SK-N-SH (cell line): ENCODE measurements at regions not wholly inside any gene's neighbourhood (a gene's known extent, or its start where the extent isn't known, plus 50 kb on each side); places are given as distances from the start of the nearest gene placed in this dataset.

Experiments
- CTCF ChIA-PET: fragments of 300-600, 350-600 bp; formaldehyde crosslinking; extraction: SDS; loops from one replicate; lab custom pipeline; 2021; lab: Yijun Ruan, JAX
- POLR2A ChIA-PET: fragments of 350-600 bp; sonication (Branson Sonifier 250); formaldehyde crosslinking; extraction: SDS; loops from one replicate; lab custom pipeline; 2020; ENCODE audit warnings: antibody characterized with exemption, inconsistent platforms; lab: Yijun Ruan, JAX
- DNase-seq: peaks from one replicate; pipeline ENCODE4 v3.0.0; 2012
- H2AFZ ChIP-seq: fragments of 200-600 bp; sonication (generic); 2 replicates; pipeline ENCODE4 v1.8.1; 2016; ENCODE audit warnings: antibody characterized with exemption, mild to moderate bottlenecking, low read depth
- H3F3A ChIP-seq: fragments of 200-600 bp; sonication (generic); replicated peaks from 2 replicates; pipeline ENCODE3; 2016; ENCODE audit warnings: antibody characterized with exemption, mild to moderate bottlenecking; ENCODE audit not compliant: insufficient read depth
- H3K27ac ChIP-seq, 2 experiments: fragments of 200-500 bp in 1 of 2; fragments of 200-600 bp in 1 of 2; sonication (Bioruptor generic) in 1 of 2; sonication (generic), shearing (Covaris generic) in 1 of 2; 2 replicates each; pipeline versions ENCODE4 v1.5.1 to v1.6.1; 2014 to 2016; ENCODE audit warnings: low read depth in 2 of 2, inconsistent platforms in 1 of 2, low read length in 1 of 2, mild to moderate bottlenecking in 1 of 2, mixed read lengths in 1 of 2
- H3K27me3 ChIP-seq: fragments of 200-600 bp; sonication (generic), shearing (Covaris generic); 2 replicates; pipeline ENCODE4 v1.6.1; 2016; ENCODE audit warnings: mixed run types; ENCODE audit not compliant: insufficient read depth
- H3K36me3 ChIP-seq, 2 experiments: fragments of 200-500 bp in 1 of 2; fragments of 200-600 bp in 1 of 2; sonication (Bioruptor generic) in 1 of 2; sonication (generic) in 1 of 2; replicated peaks in 1 of 2; 2 replicates each; pipeline versions ENCODE3 to v1.5.1; 2014 to 2016; ENCODE audit warnings: low read length in 1 of 2, mild to moderate bottlenecking in 1 of 2; ENCODE audit not compliant: insufficient read depth in 2 of 2, control insufficient read depth in 1 of 2
- H3K4me1 ChIP-seq, 2 experiments: fragments of 200-500 bp in 1 of 2; fragments of 200-600 bp in 1 of 2; sonication (Bioruptor generic) in 1 of 2; sonication (generic), shearing (Covaris generic) in 1 of 2; 2 replicates each; pipeline versions ENCODE4 v1.5.1 to v1.6.1; 2014 to 2016; ENCODE audit warnings: low read depth in 1 of 2, low read length in 1 of 2, mixed run types in 1 of 2; ENCODE audit not compliant: insufficient read depth in 2 of 2, control insufficient read depth in 1 of 2
- H3K4me2 ChIP-seq: fragments of 200-600 bp; sonication (generic), shearing (Covaris generic); 2 replicates; pipeline ENCODE4 v1.6.1; 2017; ENCODE audit warnings: mixed run types
- H3K4me3 ChIP-seq, 2 experiments: fragments of 200-500 bp in 1 of 2; fragments of 200-600 bp in 1 of 2; sonication (Bioruptor generic) in 1 of 2; sonication (generic), shearing (Covaris generic) in 1 of 2; 2 replicates each; pipeline versions ENCODE4 v1.5.1 to v1.8.1; 2014 to 2016; ENCODE audit warnings: low read depth in 2 of 2, inconsistent platforms in 1 of 2, low read length in 1 of 2, mild to moderate bottlenecking in 1 of 2, mixed read lengths in 1 of 2, moderate library complexity in 1 of 2
- H3K79me2 ChIP-seq: fragments of 200-600 bp; sonication (generic); 2 replicates; pipeline ENCODE4 v1.8.1; 2017; ENCODE audit warnings: mild to moderate bottlenecking; ENCODE audit not compliant: insufficient read depth
- H3K9ac ChIP-seq: fragments of 200-600 bp; sonication (generic); 2 replicates; pipeline ENCODE4 v1.6.1; 2017; ENCODE audit warnings: mixed run types
- H3K9me2 ChIP-seq: fragments of 200-600 bp; sonication (generic); 2 replicates; pipeline ENCODE4 v1.6.1; 2017; ENCODE audit warnings: mixed run types
- H3K9me3 ChIP-seq: fragments of 200-600 bp; sonication (generic); 2 replicates; pipeline ENCODE4 v1.6.1; 2017; ENCODE audit warnings: mixed run types, mild to moderate bottlenecking, moderate library complexity
- H4K20me1 ChIP-seq: fragments of 200-600 bp; sonication (generic); 2 replicates; pipeline ENCODE4 v1.6.1; 2017; ENCODE audit warnings: mild to moderate bottlenecking, mixed run types; ENCODE audit not compliant: insufficient read depth
- CHD2 ChIP-seq: fragments of 150-350 bp; IDR thresholded peaks from 2 replicates; pipeline ENCODE4 v1.6.1; 2018; ENCODE audit warnings: low read length; ENCODE audit not compliant: partially characterized antibody
- ELF1 ChIP-seq: IDR thresholded peaks from 2 replicates; pipeline ENCODE4 v1.4.0; 2012
- FOSL2 ChIP-seq: IDR thresholded peaks from 2 replicates; pipeline ENCODE4 v1.4.0; 2012; ENCODE audit warnings: low read depth, mild to moderate bottlenecking, moderate library complexity, borderline replicate concordance
- JUND ChIP-seq: IDR thresholded peaks from 2 replicates; pipeline ENCODE4 v1.4.0; 2012
- MAX ChIP-seq: IDR thresholded peaks from 2 replicates; pipeline ENCODE4 v1.4.0; 2012; ENCODE audit warnings: low read depth
- NFIC ChIP-seq: IDR thresholded peaks from 2 replicates; pipeline ENCODE4 v1.4.0; 2012; ENCODE audit warnings: borderline replicate concordance
- NRF1 ChIP-seq: IDR thresholded peaks from 2 replicates; pipeline ENCODE4 v1.6.1; 2012; ENCODE audit warnings: low read depth, mild to moderate bottlenecking, low read length
- POLR2AphosphoS5 ChIP-seq: IDR thresholded peaks from 2 replicates; pipeline ENCODE4 v1.6.1; 2012; ENCODE audit warnings: low read depth, low read length
- RCOR1 ChIP-seq: fragments of 150-350 bp; IDR thresholded peaks from 2 replicates; pipeline ENCODE4 v1.6.1; 2017; ENCODE audit warnings: antibody characterized with exemption, low read length
- RFX5 ChIP-seq: IDR thresholded peaks from 2 replicates; pipeline ENCODE4 v1.6.1; 2012; ENCODE audit warnings: mild to moderate bottlenecking, improper control_type of control experiment, low read length
- TCF12 ChIP-seq: IDR thresholded peaks from 2 replicates; pipeline ENCODE4 v1.4.0; 2012
- USF1 ChIP-seq: IDR thresholded peaks from 2 replicates; pipeline ENCODE4 v1.4.0; 2012; ENCODE audit warnings: low read depth, borderline replicate concordance
- YY1 ChIP-seq: IDR thresholded peaks from 2 replicates; pipeline ENCODE4 v1.4.0; 2012; ENCODE audit warnings: low read depth, mild to moderate bottlenecking
- ZBTB33 ChIP-seq: IDR thresholded peaks from 2 replicates; pipeline ENCODE4 v1.4.0; 2012; ENCODE audit warnings: low read depth, borderline replicate concordance
- WGBS: methylation state at CpG from one replicate; pipeline ENCODE4 v1.1.6; 2017; ENCODE audit warnings: low lambda C conversion rate; 5-methylcytosine and 5-hydroxymethylcytosine counted together

- Histone ChIP-seq H3F3A (peaks cover 8% of the 10 kb centered on the region), H3K9me2 (no peaks in the 10 kb centered on the region), H3K27me3 (no peaks in the 10 kb centered on the region), H3K9ac (no peak overlapping the region), H3K27ac (no peak overlapping the region), H3K4me3 (no peak overlapping the region; a peak in 1 of 4 replicates), H3K79me2 (no peaks in the 10 kb centered on the region), H4K20me1 (no peaks in the 10 kb centered on the region), H3K4me1 (no peaks in the 10 kb centered on the region), H2AFZ (no peak overlapping the region), H3K4me2 (no peak overlapping the region), H3K36me3 (no peaks in the 10 kb centered on the region), H3K9me3 (no peaks in the 10 kb centered on the region)
- no peak for DNase-seq
- ChIA-PET POLR2A (no interaction called here), CTCF (no interaction called here)
- 63% methylated on average over 2 of the region's 2 CpGs for WGBS
- TF ChIP-seq ZBTB33 (no peak), TCF12 (no peak), NFIC (no peak), FOSL2 (no peak), CHD2 (no peak), ELF1 (no peak), RCOR1 (no peak), RFX5 (no peak)
Measured at GRCh38 chr5:82403724-82404123, 125.6 kb upstream of the RPS23 start.

- Histone ChIP-seq H3K9me2 (no peaks in the 10 kb centered on the region), H3K9me3 (no peaks in the 10 kb centered on the region)
- TF ChIP-seq ZBTB33 (no peak), TCF12 (no peak), POLR2AphosphoS5 (no peak), MAX (no peak), USF1 (no peak), YY1 (no peak), NRF1 (no peak), ELF1 (no peak), NFIC (no peak), JUND (no peak), FOSL2 (no peak)
- TF ChIP-seq, all 33 proteins: peak for 0
- no peak overlapping the region for H3K27ac ChIP-seq
- H3K27me3 ChIP-seq = no peaks in the 10 kb centered on the region
- no peaks in the 10 kb centered on the region; a peak in 1 of 4 replicates for H3K4me1 ChIP-seq
- no peak overlapping the region for H3K4me3 ChIP-seq
- H4K20me1 ChIP-seq = no peaks in the 10 kb centered on the region
- no peak overlapping the region for H3K4me2 ChIP-seq
- H3K9ac ChIP-seq = no peak overlapping the region
- no peaks in the 10 kb centered on the region for H3K79me2 ChIP-seq
- WGBS = 65% methylated on average over 2 of the region's 2 CpGs
- no peak for DNase-seq
- POLR2A ChIA-PET = no interaction called here
- H3K36me3 ChIP-seq = no peaks in the 10 kb centered on the region
- CTCF ChIA-PET = no interaction called here
- H3F3A ChIP-seq = peaks cover 8% of the 10 kb centered on the region
- H2AFZ ChIP-seq = no peak overlapping the region
Measured at GRCh38 chr5:82403026-82403425, 124.9 kb upstream of the RPS23 start.
